HG02759 (cell line): ENCODE measurements at regions not wholly inside any gene's neighbourhood (a gene's known extent, or its start where the extent isn't known, plus 50 kb on each side); places are given as distances from the start of the nearest gene placed in this dataset.

Source experiments
- ATAC-seq: cut with Tn5 transposase; IDR thresholded peaks from one replicate; pipeline ENCODE4 v1.9.1; 2021; ENCODE audit warnings: mild to moderate bottlenecking, moderate library complexity; ENCODE audit not compliant: unreplicated experiment

DNA sequence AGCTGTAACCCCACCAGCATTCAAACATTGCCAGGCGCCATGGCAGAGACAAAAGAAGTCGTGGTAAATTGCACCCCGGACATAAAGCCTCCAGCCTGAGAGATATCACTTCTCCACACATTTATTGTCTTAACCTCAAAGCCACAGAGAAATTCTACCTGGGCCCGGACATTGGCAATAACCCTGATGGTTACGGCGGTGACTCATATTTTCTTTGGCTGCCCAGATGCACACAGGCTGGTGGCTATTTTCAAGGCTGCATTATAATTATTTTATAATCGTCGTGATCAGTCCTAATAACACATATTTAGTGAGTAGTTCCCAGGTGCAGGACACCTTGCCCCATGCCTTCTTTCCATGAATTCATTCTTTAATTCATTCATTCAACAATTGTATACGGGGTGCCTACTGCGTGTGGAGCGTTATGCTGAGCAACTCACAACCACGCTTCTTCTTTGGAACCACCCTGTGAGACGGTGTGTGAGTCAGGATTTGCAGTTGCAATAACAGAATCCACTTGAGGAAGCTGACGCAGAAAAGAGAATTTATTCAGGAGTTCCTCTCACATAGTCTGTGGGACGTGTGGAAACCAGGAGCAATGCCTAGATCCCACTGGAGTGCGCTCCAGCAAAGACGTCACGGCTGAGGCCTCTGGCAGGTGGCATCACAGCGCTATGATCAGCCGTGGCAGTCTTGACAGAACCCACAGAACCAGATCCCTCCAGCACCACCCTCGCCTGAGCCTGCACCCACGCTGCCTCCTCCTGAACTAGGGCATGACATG lies 245.7 kb downstream of the FOXL1 start:
- ATAC-seq: no peak

DNA sequence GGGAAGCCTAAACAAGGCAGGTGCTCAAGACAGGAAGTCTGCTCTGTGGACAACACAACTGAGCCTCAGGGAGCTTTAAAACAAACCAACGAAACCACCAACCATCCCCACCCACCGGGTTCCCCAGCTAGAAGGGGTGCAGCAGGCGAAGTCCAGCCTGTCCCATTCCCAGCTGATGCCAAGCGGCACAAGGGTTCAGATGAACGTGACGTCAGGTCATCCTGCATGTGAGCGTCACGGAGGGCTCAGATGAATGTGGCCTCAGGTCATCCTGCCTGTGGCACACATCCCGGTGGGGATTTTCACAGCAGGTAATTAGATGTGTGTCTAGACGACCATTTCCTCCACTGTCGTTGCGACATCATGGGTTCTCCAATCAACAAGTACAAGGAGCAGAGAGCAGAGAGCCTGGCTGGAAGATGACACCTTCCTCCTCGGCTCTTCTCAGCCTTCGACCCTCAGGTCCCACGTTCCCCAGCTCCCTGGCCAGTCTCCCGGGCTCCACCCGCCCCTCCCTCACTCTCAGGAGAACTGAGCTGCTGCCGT lies 246.5 kb downstream of the FOXL1 start:
- no peak for ATAC-seq

DNA sequence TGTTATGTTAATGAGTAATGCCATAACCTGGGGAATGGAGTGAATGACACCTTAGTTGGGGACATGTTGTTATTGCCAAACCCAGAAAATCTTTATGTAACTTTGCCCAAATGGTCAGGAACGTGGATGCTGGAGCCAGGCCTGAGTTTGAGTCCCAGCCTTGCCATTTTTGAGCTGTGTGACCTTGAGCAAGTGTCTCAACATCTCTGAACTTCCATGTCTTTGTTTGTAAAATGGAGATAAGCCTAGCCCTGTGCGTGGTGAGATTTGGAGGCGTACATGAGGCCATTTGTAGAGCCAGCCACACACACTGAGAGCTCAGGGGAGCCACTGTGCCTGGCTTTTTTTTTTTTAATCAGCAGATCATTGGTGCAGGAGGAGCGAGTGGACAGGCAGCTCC lies 247.3 kb downstream of the FOXL1 start:
- no peak for ATAC-seq

DNA sequence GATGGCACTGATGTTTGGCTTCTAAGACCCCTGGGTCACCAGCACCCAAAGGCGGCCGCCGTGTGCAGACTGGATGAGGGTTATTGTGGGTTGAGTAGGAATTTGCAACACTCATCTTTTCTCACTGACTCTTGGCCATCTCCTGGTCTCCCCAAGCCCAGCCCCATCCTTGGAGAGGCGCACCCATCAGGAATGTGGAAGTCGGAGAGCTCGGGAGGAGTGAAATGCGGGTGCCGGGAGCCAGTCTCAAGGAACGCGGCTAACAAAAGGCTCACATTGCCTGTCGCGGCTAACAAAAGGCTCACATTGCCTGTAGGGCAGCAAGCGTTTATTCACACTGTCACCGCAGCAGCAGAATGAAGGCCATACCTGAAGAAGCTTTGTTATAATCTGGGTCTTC lies 248.6 kb downstream of the FOXL1 start:
- no peak for ATAC-seq

DNA sequence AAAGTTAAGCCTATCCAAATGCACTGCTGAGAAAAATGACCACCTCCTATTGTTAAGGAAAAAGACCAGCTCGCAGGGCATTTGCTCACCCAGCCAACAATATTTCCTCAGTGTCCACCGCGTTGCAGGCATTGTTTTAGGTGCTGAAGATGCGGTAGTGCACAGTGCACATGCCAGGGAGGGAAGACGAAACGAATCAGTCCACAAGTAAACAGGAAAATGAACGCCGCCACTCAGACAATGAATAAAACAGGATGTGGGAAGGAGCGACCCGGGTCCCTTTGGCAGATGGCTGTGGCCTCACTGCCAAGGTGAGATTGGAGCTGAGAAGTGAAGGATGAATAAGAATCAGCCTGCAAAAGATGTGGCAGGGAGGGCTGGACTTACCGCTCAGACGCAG lies 249.2 kb downstream of the FOXL1 start:
- ATAC-seq: no peak

DNA sequence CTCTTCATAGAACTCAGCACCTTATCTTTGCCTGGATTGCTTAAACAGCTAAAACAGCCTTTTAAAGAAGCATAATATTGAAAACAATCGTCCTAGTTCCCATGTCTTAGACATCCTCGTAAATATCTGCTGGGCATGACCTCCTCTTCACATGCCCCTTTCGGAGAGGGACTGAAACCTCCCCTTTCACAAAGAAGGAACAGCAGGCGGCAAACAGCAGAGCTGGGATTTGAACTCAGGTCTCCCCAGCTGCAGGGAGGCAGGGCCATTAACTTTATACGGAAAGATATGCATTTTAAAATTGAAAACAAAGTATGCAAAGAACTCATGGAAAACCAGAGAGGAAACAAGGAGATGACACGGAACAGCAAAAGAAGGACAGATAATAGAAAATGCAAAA lies 249.9 kb downstream of the FOXL1 start:
- ATAC-seq: no peak

DNA sequence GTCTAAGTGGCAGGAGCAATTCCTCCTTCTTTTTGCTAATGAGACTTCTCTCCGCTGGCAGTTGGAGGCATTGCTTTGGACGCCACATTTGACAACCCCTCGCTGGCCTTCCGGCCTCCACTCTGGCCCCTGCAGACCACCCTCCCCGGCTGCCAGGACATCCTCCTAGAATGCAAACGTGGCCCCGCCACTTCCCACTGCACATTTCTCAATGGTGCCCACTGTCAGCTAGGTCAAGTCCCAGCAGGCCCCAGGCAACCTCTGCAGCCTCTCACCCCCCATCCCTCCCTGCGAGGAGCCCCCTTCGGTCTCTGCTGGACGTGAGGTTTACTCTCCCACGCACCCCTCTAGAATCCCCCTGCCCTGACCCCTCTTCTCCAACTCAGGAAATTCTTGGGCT lies 250.3 kb downstream of the FOXL1 start:
- no peak for ATAC-seq

DNA sequence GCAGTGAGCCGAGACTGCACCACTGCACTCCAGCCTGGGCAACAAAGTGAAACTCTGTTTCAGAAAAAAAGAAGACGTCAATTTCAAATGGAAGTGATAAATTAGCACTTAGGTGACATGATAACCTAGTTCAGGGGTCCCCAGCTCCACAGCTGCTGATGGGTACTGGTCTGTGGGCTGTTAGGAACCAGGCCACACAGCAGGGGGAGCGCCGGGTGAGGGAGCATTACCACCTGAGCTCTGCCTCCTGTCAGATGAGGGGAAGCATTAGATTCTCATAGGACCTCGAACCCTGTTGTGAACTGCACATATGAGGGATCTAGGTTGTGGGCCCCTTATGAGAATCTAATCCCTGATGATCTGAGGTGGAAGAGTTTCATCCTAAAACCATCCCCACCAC lies 253.0 kb downstream of the FOXL1 start:
- ATAC-seq: no peak

DNA sequence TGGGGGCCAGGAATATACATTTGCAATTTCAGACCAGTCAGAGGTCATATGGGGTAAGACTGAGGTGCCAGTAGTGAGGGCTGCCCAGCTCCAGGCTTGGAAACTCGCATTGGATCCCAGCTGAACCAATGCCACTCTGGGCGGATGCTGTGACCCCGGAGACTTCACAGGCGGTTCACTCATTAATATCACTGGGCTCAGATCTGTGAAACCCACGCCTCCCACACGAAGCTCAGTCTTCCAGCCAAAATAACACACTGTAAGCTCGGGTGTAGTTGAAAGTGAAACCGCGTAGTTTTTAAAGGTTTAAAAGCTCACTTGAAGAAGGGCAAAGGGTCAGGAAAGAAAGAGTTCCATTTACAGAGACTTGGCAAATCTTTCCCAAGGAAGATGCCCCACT lies 254.8 kb downstream of the FOXL1 start:
- ATAC-seq: no peak

DNA sequence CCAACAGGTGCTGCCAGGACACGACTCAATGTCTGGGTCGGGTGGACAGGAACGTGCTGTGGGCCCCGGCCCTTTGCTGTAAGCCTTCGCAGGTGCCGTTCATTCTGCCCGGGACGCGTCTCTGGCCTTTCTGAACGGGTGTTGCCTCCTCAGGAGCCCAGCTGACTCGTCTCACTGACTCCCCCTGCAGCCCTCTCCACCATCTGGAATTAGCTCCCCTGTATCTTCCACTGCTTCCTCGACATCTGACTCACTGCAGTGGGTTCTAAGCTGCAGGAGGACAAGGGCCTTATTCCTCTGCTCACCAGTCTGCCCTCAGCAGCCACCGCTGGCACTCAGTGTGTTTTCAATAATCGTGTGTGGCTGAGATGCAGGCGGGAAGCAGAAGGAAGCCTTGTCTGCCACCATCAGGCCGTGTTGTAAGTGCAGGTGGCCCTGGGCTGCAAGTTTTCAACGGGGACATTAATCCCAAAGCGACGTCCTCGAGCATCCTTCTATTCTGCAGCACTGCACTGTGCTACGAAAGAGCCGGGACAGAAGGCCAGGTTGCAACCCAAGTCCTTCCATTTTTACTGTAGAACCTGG lies 256.2 kb downstream of the FOXL1 start:
- no peak for ATAC-seq

DNA sequence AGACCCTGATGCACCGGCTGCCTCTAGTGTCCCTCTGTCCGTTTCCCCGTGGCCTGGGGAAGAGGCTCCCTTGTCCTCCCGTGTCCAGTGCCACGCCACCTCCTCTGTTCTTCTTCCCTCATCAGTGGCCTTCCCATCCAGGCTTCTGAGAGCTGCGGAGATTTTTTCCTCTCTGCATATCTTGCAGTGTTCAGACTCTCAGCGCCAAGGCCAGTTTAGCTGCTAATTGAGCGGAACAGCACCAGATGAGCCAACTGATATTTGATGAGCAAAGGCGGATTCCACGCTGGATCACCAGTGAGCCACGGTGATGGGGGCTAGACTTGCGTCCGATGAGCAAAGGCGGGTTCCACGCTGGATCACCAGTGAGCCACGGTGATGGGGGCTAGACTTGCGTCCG lies 257.6 kb downstream of the FOXL1 start:
- ATAC-seq: no peak

DNA sequence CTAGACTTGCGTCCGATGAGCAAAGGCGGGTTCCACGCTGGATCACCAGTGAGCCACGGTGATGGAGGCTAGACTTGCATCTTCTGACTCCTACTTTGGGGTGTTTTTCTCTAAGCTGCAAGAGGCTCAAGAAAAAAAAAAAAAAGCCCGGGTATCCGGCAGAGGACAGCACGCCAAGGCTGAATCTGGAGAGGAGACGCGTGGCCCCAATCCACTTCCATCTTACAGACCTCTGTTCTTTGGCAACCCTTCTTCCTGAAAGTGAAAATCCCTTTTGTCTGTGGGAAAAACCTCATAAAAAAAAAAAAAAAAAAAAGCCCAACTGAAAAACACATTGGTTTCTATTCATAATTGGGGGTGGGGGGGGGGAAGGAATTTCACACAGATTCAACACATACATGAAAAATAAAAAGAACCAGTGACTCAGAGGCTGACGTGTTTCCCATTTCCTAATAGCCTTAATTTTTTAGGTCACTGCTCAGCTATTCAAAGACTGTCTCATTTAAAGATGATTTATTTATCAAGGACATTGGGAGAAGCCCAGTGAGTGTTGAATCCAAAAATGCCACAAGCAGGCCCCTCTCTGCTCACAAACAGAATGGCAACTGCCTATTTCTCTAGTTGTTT lies 258.3 kb downstream of the FOXL1 start:
- no peak for ATAC-seq

DNA sequence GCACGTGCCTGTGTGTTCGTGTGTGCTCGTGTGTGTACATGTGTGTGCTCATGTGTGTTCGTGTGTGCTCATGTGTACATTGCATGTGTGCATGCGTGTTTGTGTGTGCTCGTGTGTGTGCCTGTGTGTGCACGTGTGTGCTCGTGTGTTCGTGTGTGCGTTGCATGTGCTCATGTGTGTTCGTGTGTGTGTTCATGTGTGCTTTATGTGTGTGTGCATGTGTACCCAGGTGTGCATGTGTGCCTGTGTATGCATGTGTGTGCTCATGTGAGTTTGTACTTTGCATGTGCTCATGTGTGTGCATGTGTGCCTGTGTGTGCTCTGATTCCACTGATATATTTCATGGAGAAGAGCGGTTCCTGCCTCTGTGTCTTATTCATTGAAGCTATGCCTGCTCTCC lies 265.5 kb downstream of the FOXL1 start:
- ATAC-seq: no peak

DNA sequence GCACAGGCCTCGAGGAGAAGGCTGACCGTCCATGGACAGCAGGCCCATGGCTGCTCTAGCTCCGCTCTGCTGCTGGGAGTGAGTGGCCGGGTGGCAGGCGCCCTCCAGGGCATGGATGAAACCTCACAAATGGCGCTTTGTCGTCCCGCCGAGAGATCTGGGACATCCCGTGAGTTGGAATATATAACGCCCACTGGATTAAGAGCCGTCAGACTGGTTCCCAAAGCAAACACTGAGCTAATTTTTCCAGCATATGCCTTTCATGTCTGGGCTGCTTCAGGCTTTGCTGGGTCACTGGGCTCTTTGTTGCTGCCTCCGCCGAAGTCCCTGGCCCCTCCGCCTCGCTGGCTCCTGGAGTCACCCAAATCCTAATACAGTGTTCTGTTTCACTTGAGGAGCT lies 266.3 kb downstream of the FOXL1 start:
- ATAC-seq: no peak

DNA sequence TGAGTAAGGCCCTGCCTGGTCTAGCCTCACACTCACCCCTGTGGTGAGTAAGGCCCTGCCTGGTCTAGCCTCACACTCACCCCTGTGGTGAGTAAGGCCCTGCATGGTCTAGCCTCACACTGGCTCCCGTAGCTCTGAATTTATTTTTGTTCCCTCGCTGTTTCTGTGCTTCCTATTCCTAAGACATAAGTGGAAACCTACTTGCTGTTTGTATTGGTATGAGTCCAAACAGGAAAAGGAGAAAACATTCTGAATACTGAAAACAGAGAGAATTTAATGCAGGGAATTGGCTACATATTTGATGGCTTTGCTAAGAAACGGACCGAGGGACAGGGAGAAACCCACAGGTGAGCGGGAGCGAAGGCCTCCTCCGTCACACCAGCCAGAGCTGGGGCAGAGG lies 267.8 kb downstream of the FOXL1 start:
- no peak for ATAC-seq

DNA sequence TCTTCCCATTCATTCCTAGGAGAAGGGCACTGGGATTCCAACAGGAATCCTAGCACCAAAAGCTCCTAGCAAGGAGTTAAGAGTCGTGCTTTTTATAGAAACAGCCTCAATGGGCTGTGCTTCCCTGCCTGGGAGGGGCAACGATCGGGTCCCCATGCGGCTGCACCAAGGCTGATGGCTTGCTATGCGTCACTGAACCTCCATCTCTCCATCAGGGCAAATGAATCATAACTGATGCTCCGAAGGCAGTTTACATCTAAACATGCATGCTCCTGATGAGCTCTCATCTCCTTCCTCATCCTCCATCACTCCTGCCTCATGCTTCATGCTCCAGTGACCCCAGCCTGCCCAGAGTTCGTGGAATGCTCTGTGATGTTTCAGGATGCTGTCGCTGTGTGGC lies 270.5 kb downstream of the FOXL1 start:
- ATAC-seq: no peak

DNA sequence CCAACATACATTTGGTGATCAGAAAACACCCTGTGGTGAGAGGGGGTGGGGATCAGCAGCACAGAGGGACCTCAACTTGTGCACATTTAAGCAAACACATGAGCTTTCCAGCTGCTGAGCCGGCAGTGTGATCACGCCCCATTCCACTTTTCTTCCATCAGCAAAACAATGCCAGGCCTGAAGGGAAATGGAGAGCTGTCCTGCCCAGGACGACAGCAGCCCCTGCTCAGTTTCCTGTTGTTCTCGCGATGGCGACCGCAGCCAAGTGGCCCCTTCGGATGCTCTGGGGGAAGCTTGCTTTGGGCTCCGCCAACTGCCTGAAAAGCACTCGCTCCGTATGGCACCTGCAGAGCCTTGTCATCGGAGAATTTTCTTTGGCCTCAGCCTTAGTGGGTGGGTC lies 272.3 kb downstream of the FOXL1 start:
- no peak for ATAC-seq

DNA sequence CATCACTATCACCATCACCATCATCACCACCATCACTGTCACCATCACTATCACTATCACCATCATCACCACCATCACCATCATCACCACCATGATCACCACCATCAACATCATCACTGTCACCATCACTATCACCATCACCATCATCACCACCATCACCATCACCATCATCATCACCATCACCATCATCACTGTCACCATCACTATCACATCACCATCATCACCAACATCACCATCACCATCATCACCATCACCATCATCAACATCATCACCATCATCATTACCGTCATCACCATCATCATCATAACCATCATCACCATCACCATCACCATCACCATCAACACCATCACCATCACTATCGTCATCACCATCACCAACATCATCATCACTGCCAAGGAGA lies 273.8 kb downstream of the FOXL1 start:
- ATAC-seq: no peak

DNA sequence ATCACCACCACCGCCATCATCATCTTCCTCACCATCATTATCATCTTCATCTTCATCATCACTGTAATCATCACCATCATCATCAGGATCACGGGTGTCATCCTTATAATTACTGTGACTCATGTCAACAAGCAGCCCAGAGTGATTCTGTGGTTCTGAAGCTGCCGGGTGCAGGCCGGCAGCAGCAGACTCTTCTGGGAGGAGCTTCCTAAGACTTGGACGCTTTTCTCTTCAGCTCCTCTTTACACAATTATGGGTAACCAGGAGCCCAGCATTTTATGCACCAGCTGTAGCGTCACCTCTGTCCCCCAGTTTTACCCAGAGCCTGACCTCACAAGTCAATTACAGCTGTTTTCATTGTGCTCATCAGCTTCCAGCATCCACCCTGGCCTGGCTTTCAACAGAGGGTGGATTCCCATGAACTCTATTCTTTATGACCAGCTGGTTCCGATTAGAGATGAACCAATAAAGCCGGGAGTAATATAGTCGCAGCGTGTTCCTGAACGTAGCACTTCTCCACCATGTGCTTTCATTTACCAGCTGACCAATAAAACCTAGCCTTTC lies 275.8 kb downstream of the FOXL1 start:
- no peak for ATAC-seq

DNA sequence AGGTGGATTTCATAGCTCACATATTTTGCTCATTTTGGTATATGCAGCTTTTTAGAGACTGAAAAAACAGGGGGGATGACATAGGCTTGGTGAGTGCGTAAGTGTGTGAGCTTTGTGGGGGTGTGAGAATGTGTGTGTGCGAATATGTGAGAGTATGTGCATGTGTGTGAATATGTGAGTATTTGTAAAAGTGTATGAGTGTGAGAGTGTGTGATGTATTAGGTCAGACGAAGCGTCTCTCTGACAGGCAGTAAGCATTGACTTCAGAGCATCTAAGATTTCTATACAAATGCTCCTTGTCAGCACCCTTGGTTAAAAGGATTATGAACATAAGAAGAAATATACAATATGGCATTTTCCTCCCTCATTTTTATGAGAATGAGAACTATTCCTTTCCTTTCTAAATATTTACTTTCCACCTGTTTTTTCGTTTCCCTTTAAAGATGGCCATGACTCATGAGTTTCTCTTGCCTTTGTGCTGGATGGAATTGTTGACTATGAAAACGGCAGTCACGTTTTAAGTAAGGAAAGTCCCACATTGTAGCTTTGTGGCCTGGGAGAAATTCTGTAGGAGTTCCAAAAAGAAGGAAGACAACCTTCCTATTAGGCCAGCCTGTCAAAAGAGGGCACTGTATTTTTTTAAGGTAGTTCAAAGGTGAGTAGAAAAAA lies 276.4 kb downstream of the FOXL1 start:
- ATAC-seq: no peak

DNA sequence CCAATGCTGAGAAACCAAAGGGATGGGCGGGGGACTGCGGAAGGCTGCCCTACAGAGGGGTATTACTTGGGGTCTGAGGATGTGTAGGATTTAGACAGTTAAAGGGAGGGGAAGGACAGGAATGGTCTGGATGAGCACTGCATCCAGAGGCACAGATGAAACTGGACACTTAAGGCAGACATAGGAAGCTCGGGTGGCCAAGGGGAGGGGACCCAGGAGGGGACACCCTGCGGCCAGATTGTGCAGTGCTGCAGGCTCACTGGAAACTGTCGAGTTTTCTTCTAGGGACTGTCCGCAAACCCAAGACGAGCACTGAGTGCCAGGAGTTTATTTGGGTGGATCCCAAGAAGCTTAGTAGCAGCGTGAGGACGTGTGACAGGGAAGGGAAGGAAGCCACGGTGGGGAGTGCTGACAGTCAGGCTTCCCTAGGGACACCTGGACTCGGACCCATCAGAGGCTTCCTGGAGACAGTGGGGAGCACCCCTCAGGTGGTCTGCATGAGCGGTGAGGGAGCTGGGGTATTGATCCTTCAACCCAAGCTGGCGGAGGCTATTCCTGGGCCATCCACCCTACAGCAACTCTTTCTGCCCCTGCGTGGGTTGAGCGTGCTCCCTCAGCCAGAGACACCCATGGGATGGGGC lies 278.7 kb downstream of the FOXL1 start:
- ATAC-seq: no peak
